GM18505 (cell line): ENCODE measurements at regions not wholly inside any gene's neighbourhood (a gene's known extent, or its start where the extent isn't known, plus 50 kb on each side); places are given as distances from the start of the nearest gene placed in this dataset.

Experiments used
- ATAC-seq: cut with Tn5 transposase; IDR thresholded peaks from one replicate; pipeline ENCODE4 v1.9.1; 2021; ENCODE audit not compliant: unreplicated experiment
- POLR2A ChIP-seq: IDR thresholded peaks from 4 replicates; pipeline ENCODE4 v1.6.1; 2011; ENCODE audit warnings: borderline replicate concordance; ENCODE audit not compliant: insufficient read depth, insufficient read length; ENCODE audit errors: extremely low read depth

DNA sequence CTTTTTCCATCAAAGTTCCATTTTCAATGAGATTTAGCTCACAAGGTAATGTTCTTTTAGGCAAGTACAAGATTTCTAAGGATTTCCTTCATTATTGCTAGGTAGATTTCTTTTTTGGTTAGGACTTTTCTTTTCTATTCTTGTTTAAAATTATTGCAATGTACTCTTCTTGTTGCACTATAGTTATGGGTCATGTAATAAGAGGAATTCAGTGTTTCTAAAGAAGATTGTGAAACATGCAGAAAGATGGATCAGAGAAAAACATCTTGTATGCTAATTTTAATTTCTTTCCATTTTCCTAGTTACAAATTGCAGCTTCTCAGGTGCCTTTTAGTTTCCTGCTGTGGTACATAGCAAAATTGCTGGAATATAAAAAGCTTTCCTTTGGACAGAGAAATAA is 56.1 kb downstream of the BTG1 start:
- TF ChIP-seq POLR2A = no peak
- no peak for ATAC-seq

DNA sequence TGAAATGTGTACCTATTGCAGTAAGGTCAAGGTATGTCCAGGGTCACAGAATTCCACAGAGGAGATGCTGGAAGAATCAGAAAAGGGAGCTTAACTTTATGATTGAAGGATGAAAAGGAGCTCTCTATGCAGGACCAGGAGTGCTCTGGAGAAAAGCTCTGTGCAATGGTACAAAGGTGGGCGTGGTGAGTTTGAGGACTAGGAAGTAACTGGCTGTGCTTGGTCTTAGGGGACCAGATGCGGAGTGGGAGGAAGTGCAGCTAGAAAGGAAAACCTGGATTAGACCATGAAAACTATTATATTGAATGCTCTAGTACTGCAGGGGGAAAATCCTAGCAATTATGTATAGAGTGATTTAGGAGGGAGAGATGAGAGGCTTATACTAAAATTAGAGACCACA is 56.8 kb downstream of the BTG1 start:
- no peak for TF ChIP-seq POLR2A
- no peak for ATAC-seq

DNA sequence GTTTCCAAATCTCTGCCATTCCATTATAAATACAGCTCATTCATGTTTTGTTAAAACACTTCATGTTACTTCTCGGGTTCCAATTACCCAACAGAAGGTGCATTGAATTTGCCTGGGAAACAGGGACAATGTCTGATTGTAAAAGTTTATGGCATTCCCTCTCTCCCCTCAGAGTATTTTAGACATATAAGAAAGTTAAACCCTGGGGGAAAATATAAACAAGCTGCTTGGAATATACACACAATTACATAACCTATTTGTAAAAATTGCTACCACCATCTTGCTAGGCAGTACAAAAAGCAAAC is 60.0 kb downstream of the BTG1 start:
- no peak for TF ChIP-seq POLR2A
- no peak for ATAC-seq

DNA sequence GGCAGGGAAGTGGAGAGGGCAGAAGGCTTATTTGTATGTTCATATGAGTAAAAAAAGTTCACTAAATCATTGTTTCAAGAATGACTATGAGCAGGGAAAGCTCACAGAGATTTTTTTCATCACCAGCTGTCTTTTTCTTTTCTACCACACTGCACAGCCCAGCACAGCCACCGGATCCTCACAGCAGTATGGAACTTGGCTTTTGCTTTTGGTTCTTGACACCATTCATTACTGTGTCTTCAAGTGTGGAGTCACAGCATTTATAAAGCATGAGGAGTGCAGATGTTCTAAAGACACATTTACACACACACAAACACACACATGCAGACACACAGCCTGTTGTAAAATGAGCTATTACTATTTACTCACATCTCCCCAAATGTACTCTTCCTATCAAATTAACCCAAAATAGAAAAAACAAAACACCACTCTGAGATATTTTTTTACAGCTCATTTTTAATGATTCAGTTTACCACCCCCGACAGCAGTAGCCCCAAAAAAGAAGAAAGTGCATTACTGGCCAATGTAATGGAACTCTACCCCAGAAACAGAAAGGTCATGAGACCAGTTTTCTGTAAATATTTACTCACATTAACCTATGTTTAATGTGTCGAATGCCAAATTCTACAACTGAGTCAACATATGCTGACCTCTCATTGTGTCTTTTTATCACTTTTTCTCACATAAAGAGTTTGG is 60.5 kb downstream of the BTG1 start:
- no peak for TF ChIP-seq POLR2A
- ATAC-seq = no peak

DNA sequence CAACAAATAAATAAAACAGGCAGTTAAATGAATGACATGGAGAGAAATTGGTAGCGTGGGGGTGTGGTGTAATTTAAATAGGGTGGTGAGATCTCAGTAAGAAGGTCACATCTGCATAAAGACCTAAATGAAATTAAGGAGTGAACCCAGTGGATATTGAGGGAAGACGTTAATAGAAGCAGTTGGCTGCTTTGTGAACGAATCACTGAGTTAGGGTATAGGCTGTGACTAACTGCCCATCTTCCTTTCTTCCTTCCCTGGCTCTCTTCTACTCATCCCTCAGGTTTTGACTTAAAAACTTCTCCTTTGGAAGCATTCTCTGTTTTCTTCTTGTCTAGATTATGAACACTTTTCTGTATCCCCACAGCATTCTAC is 64.7 kb downstream of the BTG1 start:
- no peak for ATAC-seq
- TF ChIP-seq POLR2A = no peak

DNA sequence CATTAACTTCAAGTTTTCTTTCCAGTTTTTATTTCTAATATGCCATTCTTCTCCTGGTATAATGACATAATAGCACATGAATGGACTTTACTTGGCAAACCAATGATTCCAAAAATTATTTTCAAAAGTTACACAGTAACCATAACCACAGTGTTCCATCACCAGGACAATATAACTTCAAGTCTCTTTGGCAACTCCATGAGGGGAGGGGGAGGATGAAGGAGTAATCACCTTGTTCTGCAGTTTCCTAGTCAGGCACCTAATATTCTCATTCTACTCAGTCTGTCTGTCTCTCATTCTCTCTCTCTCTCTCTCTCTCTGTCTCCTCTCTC is 66.6 kb downstream of the BTG1 start:
- no peak for TF ChIP-seq POLR2A
- ATAC-seq = no peak

DNA sequence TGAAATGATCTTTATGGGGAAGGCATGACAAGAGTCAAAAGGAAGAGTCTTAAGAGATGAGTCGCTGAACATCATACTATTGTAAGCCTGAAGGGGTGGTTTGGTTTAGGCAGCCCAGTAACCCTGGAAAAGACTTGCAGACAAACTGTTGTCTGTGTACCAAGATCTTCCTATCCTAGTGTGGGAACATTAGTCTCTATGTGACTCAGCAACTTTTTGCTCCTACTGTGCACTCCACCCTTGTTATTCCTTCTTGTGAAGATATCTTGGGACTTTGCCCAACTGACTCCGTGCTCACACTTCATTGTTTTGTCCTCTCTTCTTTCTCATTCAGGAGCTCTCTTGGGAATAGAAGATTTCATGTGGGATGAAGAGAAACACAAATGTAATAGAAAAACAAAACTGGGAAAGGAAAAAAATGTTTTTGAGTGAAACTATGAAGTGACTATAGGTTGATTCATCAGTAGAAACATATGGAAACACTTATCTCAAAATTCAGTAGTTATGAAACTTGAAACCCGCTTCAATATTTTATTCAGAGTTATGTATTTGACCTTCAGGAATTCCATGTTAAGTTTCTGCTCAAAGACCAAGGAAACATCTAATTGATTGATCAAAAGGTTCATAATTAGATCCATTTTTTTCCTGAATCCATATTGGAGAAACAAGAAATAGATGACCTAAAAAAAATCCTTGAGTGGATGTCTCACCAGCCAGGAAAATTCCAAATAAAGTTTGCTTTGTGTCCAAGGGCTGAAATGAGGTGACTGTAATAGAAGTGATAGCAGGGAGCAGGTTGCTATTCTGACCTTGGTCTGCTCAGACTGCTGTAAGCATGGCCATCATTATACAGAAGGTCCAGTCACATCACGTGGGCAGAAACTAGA is 67.2 kb downstream of the BTG1 start:
- no peak for ATAC-seq
- no peak for TF ChIP-seq POLR2A

DNA sequence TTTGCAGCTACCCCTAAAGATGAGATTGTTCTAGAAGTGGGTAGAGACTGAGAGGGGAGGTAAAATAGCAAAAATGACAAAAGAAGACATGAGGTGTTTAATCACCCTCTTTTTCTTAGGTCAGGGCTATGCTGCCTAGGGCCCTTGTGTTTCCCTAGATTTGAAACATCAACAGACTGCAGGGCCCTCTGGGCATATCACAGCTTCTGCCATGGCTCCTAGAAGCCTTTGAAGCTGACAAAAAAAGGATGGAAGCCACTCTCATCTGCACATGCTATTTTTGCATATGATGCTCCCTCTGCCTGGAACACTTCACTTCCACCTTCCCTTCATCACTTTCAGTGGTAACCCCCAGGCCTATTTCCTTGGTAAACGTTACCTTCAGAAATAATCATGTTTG is 68.1 kb downstream of the BTG1 start:
- TF ChIP-seq POLR2A = no peak
- no peak for ATAC-seq

DNA sequence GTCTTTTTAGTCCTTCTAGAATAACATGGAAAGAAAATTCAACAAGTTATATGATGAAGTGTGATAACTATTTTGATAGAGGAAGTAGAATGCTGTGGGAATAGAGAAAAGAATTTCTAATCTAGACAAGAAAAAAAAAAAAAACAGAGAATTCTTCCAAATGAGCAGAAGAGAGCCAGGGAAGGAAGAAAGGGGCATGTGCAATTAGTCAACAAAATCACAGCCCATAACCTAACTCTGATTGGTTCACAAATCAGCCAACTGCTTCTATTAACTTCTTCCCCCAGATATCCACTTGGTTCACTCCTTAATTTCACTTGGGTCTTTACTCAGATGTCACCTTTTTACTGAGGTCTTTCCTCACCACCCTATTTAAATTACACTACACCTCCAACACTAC is 69.5 kb downstream of the BTG1 start:
- no peak for ATAC-seq
- TF ChIP-seq POLR2A = no peak

DNA sequence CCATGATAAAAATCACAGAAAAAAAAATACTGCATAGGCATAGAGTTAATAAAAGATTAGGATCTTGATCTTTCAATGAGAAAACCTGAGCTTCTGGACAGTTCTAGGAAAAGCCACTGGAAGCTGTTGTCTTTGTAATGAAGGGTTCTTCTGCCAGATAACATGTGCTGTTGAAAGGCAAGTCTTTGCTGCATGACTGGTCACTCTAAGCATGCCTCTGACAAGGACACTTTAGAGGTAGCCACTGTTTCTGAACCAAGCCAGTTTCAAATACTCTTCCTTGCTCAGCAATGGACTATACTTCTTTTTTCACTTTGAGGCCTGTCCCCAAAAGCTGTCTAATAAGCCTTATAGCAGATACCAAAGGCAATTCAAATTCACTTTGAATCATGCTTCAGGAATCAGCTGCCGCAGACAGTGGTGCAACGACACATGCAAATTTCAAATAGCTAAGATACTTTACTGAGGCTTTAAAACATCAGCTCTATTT is 70.2 kb downstream of the BTG1 start:
- ATAC-seq = no peak
- no peak for TF ChIP-seq POLR2A

DNA sequence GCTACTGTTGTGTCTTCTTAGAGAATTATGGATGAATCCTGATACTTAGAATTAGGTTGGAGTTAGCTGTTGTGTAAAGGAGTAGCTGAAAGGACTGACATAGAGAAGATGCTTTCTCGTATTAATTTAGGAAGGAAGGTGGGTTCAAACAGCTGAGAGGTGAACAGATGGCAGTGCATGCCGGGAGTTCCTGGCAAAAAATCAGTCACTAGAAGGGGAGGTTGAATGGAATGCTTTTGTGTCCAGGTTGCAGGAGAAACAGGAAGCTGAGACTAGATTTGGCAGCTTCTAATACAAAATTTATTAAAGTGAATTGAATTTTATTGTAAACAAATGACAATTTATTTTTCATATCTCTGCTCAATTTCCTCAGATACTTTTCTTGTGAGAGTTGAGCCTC is 70.8 kb downstream of the BTG1 start:
- no peak for ATAC-seq
- no peak for TF ChIP-seq POLR2A

DNA sequence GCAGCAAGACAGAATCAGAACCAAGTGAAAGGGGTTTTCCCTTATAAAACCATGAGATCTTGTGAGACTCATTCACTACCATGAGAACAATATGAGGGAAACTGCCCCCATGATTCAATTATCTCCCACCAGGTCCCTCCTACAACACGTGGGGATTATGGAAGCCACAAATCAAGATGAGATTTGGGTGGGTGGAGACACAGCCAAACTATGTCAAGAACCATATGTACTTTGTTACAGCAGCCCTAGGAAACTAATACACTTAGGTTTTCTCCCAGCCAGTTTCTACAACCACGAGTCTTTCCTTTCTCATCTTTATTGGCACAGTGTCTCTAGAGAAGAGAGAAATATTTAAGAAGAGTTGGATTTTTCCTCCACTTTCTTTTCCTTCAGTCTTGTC is 72.6 kb downstream of the BTG1 start:
- TF ChIP-seq POLR2A = no peak
- no peak for ATAC-seq

DNA sequence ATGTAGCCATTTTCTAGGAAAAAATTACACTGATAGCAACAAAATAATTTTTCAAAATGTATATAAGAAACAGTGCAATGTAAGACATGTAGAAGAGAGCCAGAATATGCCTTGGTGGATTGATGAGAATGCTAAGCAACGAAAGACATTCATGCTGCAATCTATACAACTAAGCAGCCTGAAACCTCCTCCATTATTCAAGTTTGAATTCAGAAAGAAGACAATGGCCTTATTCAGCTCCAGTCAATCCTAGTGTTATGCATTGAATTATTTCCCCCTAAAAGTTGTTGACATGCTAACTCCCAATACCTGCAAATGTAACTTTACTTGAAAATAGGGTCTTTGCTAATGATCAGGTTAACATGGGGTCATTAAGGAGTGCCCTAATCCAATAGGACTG is 73.5 kb downstream of the BTG1 start:
- ATAC-seq = no peak
- TF ChIP-seq POLR2A = no peak

DNA sequence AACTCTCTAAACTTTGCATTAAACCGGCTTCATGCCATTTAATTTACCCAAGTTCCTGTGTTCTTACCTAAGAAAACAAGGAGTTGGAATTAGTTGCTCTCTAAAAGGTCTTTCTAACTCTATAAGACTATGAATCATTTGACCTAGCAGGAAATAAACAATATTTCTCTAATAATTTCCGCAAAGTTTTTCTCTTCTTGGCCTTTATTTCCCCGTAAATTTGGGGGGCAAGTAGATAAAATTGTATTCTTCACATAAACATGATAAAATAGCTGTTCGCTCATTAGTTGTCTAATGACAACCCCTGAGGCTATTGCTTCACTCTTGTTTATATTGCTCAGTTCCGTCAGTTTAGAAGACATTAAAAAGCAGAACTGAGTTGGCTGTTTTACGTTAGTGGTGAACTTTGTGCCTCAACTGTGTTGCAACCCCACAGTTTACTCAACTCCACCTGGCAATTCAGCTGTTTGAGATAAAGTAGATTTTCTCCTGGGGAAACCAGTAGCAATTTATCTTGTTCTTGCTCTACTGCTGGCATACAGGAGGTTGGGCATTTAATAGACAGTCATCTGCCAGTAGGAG is 74.7 kb downstream of the BTG1 start:
- ATAC-seq = no peak
- no peak for TF ChIP-seq POLR2A
